Neuronal stem cell (in vitro differentiated cells): ENCODE measurements at regions not wholly inside any gene's neighbourhood (a gene's known extent, or its start where the extent isn't known, plus 50 kb on each side); places are given as distances from the start of the nearest gene placed in this dataset.

Source experiments
- DNase-seq: peaks from one replicate; pipeline ENCODE4 v3.0.0-alpha.2; 2013; ENCODE audit warnings: low spot score
- H2AFZ ChIP-seq: one replicate; pipeline ENCODE4 v1.6.1; 2013; ENCODE audit warnings: mild to moderate bottlenecking, low read length, inconsistent platforms
- H2AK5ac ChIP-seq: 2 replicates; pipeline ENCODE4 v1.6.1; 2013; ENCODE audit warnings: low read depth, mild to moderate bottlenecking, inconsistent platforms, low read length, moderate library complexity, mixed read lengths
- H2BK120ac ChIP-seq: 2 replicates; pipeline ENCODE4 v1.6.1; 2013; ENCODE audit warnings: low read depth, mild to moderate bottlenecking, inconsistent platforms, low read length, moderate library complexity, mixed read lengths
- H2BK12ac ChIP-seq: one replicate; pipeline ENCODE4 v1.6.1; 2013; ENCODE audit warnings: low read length, inconsistent platforms
- H2BK15ac ChIP-seq: 2 replicates; pipeline ENCODE4 v1.6.1; 2013; ENCODE audit warnings: mild to moderate bottlenecking, low read length, inconsistent platforms, mixed read lengths
- H2BK5ac ChIP-seq: one replicate; pipeline ENCODE4 v1.6.1; 2013; ENCODE audit warnings: inconsistent platforms, mild to moderate bottlenecking, low read length, moderate library complexity
- H3K14ac ChIP-seq: one replicate; pipeline ENCODE4 v1.6.1; 2013; ENCODE audit warnings: low read length, inconsistent platforms
- H3K18ac ChIP-seq: 2 replicates; pipeline ENCODE4 v1.6.1; 2013; ENCODE audit warnings: low read length, inconsistent platforms
- H3K23ac ChIP-seq: 2 replicates; pipeline ENCODE4 v1.6.1; 2013; ENCODE audit warnings: low read depth, mild to moderate bottlenecking, mixed read lengths, low read length, inconsistent platforms; ENCODE audit not compliant: poor library complexity
- H3K27ac ChIP-seq: replicated peaks from 3 replicates; pipeline ENCODE4 v1.5.1; 2013; ENCODE audit warnings: low read length, inconsistent platforms
- H3K27me3 ChIP-seq, 3 experiments: 2 replicates each; pipeline ENCODE4 v1.6.1; 2013; ENCODE audit warnings: low read length in 3 of 3, mild to moderate bottlenecking in 2 of 3, inconsistent platforms in 1 of 3, low read depth in 1 of 3, mixed read lengths in 1 of 3, moderate library complexity in 1 of 3; ENCODE audit not compliant: control insufficient read depth in 3 of 3, insufficient read depth in 3 of 3
- H3K36me3 ChIP-seq, 2 donors: replicated peaks in 1 of 2; 2 replicates each; pipeline ENCODE4 v1.6.1; 2013; ENCODE audit warnings: low read length in 2 of 2; ENCODE audit not compliant: control insufficient read depth in 2 of 2, insufficient read depth in 2 of 2
- H3K4ac ChIP-seq: 2 replicates; pipeline ENCODE4 v1.6.1; 2013; ENCODE audit warnings: inconsistent platforms, mild to moderate bottlenecking, low read length, moderate library complexity
- H3K4me1 ChIP-seq, 2 donors: 1 replicate in 1 of 2; 2 replicates in 1 of 2; pipeline ENCODE4 v1.6.1; 2013; ENCODE audit warnings: low read length in 2 of 2, low read depth in 1 of 2; ENCODE audit not compliant: control insufficient read depth in 2 of 2, insufficient read depth in 1 of 2
- H3K4me2 ChIP-seq: one replicate; pipeline ENCODE4 v1.6.1; 2013; ENCODE audit warnings: mild to moderate bottlenecking, low read length, inconsistent platforms; ENCODE audit not compliant: insufficient read depth, poor library complexity, severe bottlenecking
- H3K4me3 ChIP-seq, 2 donors: 2 replicates each; pipeline ENCODE4 v1.5.1; 2013; ENCODE audit warnings: low read length in 2 of 2, mild to moderate bottlenecking in 2 of 2, inconsistent platforms in 1 of 2, moderate library complexity in 1 of 2
- H3K79me1 ChIP-seq: one replicate; pipeline ENCODE4 v1.6.1; 2013; ENCODE audit warnings: low read depth, mild to moderate bottlenecking, inconsistent platforms, low read length, moderate library complexity
- H3K9ac ChIP-seq: one replicate; pipeline ENCODE4 v1.6.1; 2013; ENCODE audit warnings: mild to moderate bottlenecking, low read depth, low read length, inconsistent platforms; ENCODE audit not compliant: poor library complexity
- H3K9me3 ChIP-seq, 2 donors: replicated peaks in 1 of 2; 2 replicates each; pipeline versions ENCODE3 to v1.6.1; 2013; ENCODE audit warnings: low read length in 2 of 2, mild to moderate bottlenecking in 2 of 2, inconsistent platforms in 1 of 2, low read depth in 1 of 2, mixed read lengths in 1 of 2, moderate library complexity in 1 of 2; ENCODE audit not compliant: control insufficient read depth in 2 of 2, insufficient read depth in 1 of 2
- H4K8ac ChIP-seq: one replicate; pipeline ENCODE4 v1.6.1; 2013; ENCODE audit warnings: low read depth, mild to moderate bottlenecking, inconsistent platforms, low read length, moderate library complexity
- H4K91ac ChIP-seq: one replicate; pipeline ENCODE4 v1.6.1; 2013; ENCODE audit warnings: low read length, low read depth, mild to moderate bottlenecking, inconsistent platforms; ENCODE audit not compliant: poor library complexity
- WGBS, 2 donors: extraction: QIAGEN DNeasy Blood & Tissue Kit; methylation state at CpG; one replicate each; pipeline ENCODE4 v1.1.7; 2013; ENCODE audit warnings: missing lambda C conversion rate in 2 of 2, mixed read lengths in 1 of 2; ENCODE audit not compliant: insufficient read length in 2 of 2, insufficient replicate concordance in 1 of 2; ENCODE audit errors: extremely low coverage in 2 of 2; 5-methylcytosine and 5-hydroxymethylcytosine counted together

- no peaks in the 10 kb centered on the region for H3K9me3 ChIP-seq
- H3K9ac ChIP-seq, result no peak overlapping the region
- no peak overlapping the region for H3K4me3 ChIP-seq
- H3K27ac ChIP-seq, result no peak overlapping the region
- H4K8ac ChIP-seq, result no peak overlapping the region
- H2AFZ ChIP-seq, result no peak overlapping the region
- no peak overlapping the region for H2AK5ac ChIP-seq
- no peak overlapping the region for H4K91ac ChIP-seq
- H3K4ac ChIP-seq, result no peak overlapping the region
- no peak overlapping the region for H2BK5ac ChIP-seq
- H3K18ac ChIP-seq, result no peak overlapping the region
- no peaks in the 10 kb centered on the region for H3K4me1 ChIP-seq
- no peak overlapping the region for H2BK12ac ChIP-seq
- no peaks in the 10 kb centered on the region for H3K36me3 ChIP-seq
- no peak overlapping the region for H2BK15ac ChIP-seq
- H3K79me1 ChIP-seq, result no peaks in the 10 kb centered on the region
- H2BK120ac ChIP-seq, result no peak overlapping the region
- no peak overlapping the region for H3K4me2 ChIP-seq
- H3K23ac ChIP-seq, result no peak overlapping the region
- H3K14ac ChIP-seq, result no peak overlapping the region
- no CpG with 5 or more reads among the region's 1 CpG for WGBS, 2 donors
- no peak for DNase-seq
- no peaks in the 10 kb centered on the region for H3K27me3 ChIP-seq
These were observed 774.5 kb downstream of the TLR4 start for GRCh38 chr9:118478752-118479151.

GRCh38 chr9:118482306-118482705, 778.1 kb downstream of the TLR4 start:
- Histone ChIP-seq H2BK12ac (no peak overlapping the region), H3K4me3 (no peak overlapping the region), H3K14ac (no peak overlapping the region), H3K79me1 (no peaks in the 10 kb centered on the region), H2AFZ (no peak overlapping the region), H3K18ac (no peak overlapping the region), H3K9ac (no peak overlapping the region), H2AK5ac (no peak overlapping the region), H2BK15ac (no peak overlapping the region), H3K4me1 (no peaks in the 10 kb centered on the region), H3K23ac (no peak overlapping the region), H3K4ac (no peak overlapping the region), H2BK120ac (no peak overlapping the region), H3K4me2 (no peak overlapping the region), H2BK5ac (no peak overlapping the region), H3K27me3 (no peaks in the 10 kb centered on the region), H4K8ac (no peak overlapping the region), H3K36me3 (no peaks in the 10 kb centered on the region), H3K9me3 (no peaks in the 10 kb centered on the region), H3K27ac (no peak overlapping the region), H4K91ac (no peak overlapping the region)
- no peak for DNase-seq
- WGBS, 2 donors, result no CpG with 5 or more reads among the region's 1 CpG

GRCh38 chr9:118483677-118484076, 779.5 kb downstream of the TLR4 start:
- Histone ChIP-seq H3K4ac (no peak overlapping the region), H3K9me3 (no peaks in the 10 kb centered on the region), H3K79me1 (no peaks in the 10 kb centered on the region), H3K27ac (no peak overlapping the region), H3K27me3 (no peaks in the 10 kb centered on the region), H2AFZ (no peak overlapping the region), H3K4me2 (no peak overlapping the region), H2BK5ac (no peak overlapping the region), H2BK15ac (no peak overlapping the region), H2BK120ac (no peak overlapping the region), H3K4me1 (no peaks in the 10 kb centered on the region), H4K8ac (no peak overlapping the region), H2AK5ac (no peak overlapping the region), H3K23ac (no peak overlapping the region), H3K36me3 (no peaks in the 10 kb centered on the region), H4K91ac (no peak overlapping the region), H3K9ac (no peak overlapping the region), H2BK12ac (no peak overlapping the region), H3K18ac (no peak overlapping the region), H3K14ac (no peak overlapping the region), H3K4me3 (no peak overlapping the region)
- no CpG with 5 or more reads among the region's 2 CpGs for WGBS, 2 donors
- no peak for DNase-seq

GRCh38 chr9:118503236-118503635, 799.0 kb downstream of the TLR4 start:
- Histone ChIP-seq H3K4ac (no peak overlapping the region), H4K8ac (no peak overlapping the region), H3K9ac (no peak overlapping the region), H3K14ac (no peak overlapping the region), H2BK120ac (no peak overlapping the region), H3K36me3 (no peaks in the 10 kb centered on the region), H2BK5ac (no peak overlapping the region), H3K27me3 (no peaks in the 10 kb centered on the region), H3K4me3 (no peak overlapping the region), H3K23ac (no peak overlapping the region), H3K4me2 (no peak overlapping the region), H3K4me1 (no peaks in the 10 kb centered on the region), H3K9me3 (peaks cover 0 to 2% of the 10 kb centered on the region in 2 donors), H2AK5ac (no peak overlapping the region), H4K91ac (no peak overlapping the region), H2BK12ac (no peak overlapping the region), H2AFZ (no peak overlapping the region), H3K18ac (no peak overlapping the region), H2BK15ac (no peak overlapping the region), H3K79me1 (no peaks in the 10 kb centered on the region), H3K27ac (no peak overlapping the region)
- no peak for DNase-seq
- no CpG with 5 or more reads among the region's 1 CpG for WGBS, 2 donors
